GM12892 (cell line): ENCODE measurements at regions not wholly inside any gene's neighbourhood (a gene's known extent, or its start where the extent isn't known, plus 50 kb on each side); places are given as distances from the start of the nearest gene placed in this dataset.

Experiments
- POLR2A ChIP-seq: IDR thresholded peaks from 2 replicates; pipeline ENCODE4 v1.6.1; 2011; ENCODE audit warnings: low read depth, low read length, control low read depth
- POLR2AphosphoS5 ChIP-seq: IDR thresholded peaks from 2 replicates; pipeline ENCODE4 v1.6.1; 2011; ENCODE audit warnings: low read depth, low read length, control low read depth
- TAF1 ChIP-seq: IDR thresholded peaks from 2 replicates; pipeline ENCODE4 v1.6.1; 2011; ENCODE audit warnings: low read depth, mild to moderate bottlenecking, control low read depth, low read length, borderline replicate concordance

DNA sequence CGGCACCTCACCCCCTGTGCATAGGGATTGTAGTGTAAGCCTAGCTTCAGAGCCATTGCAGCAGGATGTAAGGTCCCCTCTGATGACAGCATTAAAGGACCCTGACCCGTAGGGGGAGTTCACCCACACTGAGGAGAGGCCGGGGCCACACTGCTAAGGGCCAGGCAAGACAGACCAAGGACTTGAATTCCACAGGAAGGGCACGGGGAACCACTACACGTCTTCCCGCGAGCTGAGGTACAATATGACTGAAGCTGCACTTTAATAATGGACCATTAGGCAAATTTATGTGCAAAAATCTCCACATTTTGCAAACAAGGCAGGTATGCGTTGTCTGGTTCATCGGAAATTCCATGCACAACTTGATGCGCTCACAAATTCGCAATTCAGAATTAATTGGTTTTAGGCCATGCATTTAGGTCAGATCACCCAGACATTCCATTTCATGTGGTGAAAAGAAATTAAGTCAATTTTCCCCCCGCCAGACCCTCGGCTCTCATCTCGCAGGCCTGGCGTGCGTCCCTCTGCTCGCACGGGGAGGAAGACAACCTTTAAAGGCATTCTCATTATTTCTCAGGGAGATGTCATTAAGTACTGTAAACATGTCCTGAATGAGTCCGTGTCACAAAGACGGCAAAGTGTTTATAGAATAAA is 111.8 kb downstream of the FOXA2 start:
- TF ChIP-seq POLR2A: no peak
- TF ChIP-seq POLR2AphosphoS5: no peak
- TF ChIP-seq TAF1: no peak
